RWPE2 (cell line): ENCODE measurements at regions not wholly inside any gene's neighbourhood (a gene's known extent, or its start where the extent isn't known, plus 50 kb on each side); places are given as distances from the start of the nearest gene placed in this dataset.

ENCODE experiments used
- ATAC-seq: fragments of 200-7000 bp; cut with Tn5 transposase; 3 replicates; pipeline ENCODE4 v1.9.1; 2021; ENCODE audit warnings: low read depth
- DNase-seq: peaks from one replicate; pipeline ENCODE4 v3.0.0-alpha.2; 2020; ENCODE audit warnings: low spot score
- H3K27ac ChIP-seq: fragments of 450-650 bp; 2 replicates; pipeline ENCODE4 v1.5.1; 2017; ENCODE audit warnings: mild to moderate bottlenecking; ENCODE audit not compliant: poor library complexity, severe bottlenecking
- H3K27me3 ChIP-seq: fragments of 250-450 bp; sonication (Bioruptor Pico); 2 replicates; pipeline ENCODE4 v1.5.1; 2021; ENCODE audit warnings: mild to moderate bottlenecking, moderate library complexity; ENCODE audit not compliant: insufficient read depth, poor library complexity, severe bottlenecking
- H3K36me3 ChIP-seq: fragments of 250-450 bp; sonication (Bioruptor Pico); 2 replicates; pipeline ENCODE4 v1.5.1; 2020; ENCODE audit warnings: low read depth, mild to moderate bottlenecking, moderate library complexity
- H3K4me1 ChIP-seq: fragments of 250-450 bp; sonication (Bioruptor Pico); 2 replicates; pipeline ENCODE4 v1.5.1; 2021; ENCODE audit warnings: mild to moderate bottlenecking, moderate library complexity; ENCODE audit not compliant: insufficient read depth, poor library complexity, severe bottlenecking
- H3K4me3 ChIP-seq: fragments of 250-450 bp; sonication (Bioruptor Pico); 2 replicates; pipeline ENCODE4 v1.5.1; 2021; ENCODE audit warnings: mild to moderate bottlenecking, moderate library complexity; ENCODE audit not compliant: severe bottlenecking
- H3K9me3 ChIP-seq: fragments of 250-450 bp; sonication (Bioruptor Pico); 2 replicates; pipeline ENCODE4 v1.5.1; 2021; ENCODE audit warnings: mild to moderate bottlenecking, moderate library complexity; ENCODE audit not compliant: severe bottlenecking
- TF ChIP-seq, protein P1 (sequence below): fragments of 450-650 bp; IDR thresholded peaks from one replicate; pipeline ENCODE4 v1.5.1; 2017; ENCODE audit warnings: mild to moderate bottlenecking, moderate library complexity; ENCODE audit not compliant: poor library complexity, severe bottlenecking

DNA sequence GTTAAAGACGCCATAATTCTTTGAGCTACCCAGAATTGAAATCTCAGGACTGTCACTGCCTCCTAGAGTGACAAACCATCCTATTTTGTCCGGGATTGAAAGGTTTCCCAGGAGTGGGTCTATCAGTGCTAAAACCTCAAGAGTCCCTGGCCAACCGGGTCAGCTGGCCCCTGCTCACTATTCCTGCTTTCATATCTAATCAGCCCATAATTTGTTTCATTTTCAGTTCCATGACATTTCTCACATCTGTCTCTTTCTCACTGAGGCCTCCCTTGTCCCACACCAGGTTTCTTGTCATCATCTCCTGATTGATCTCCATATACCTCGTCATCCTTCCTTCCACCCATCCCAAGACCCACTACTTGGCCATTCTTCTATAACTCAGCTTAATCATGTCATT lies 98.2 kb downstream of the SLC35B3 start:
- DNase-seq (no peak), ATAC-seq (no peak)
- Histone ChIP-seq H3K36me3 (no peaks in the 10 kb centered on the region), H3K4me3 (no peak overlapping the region), H3K27ac (no peak overlapping the region), H3K27me3 (no peaks in the 10 kb centered on the region), H3K4me1 (no peaks in the 10 kb centered on the region), H3K9me3 (no peaks in the 10 kb centered on the region)
- TF ChIP-seq, protein P1, sequence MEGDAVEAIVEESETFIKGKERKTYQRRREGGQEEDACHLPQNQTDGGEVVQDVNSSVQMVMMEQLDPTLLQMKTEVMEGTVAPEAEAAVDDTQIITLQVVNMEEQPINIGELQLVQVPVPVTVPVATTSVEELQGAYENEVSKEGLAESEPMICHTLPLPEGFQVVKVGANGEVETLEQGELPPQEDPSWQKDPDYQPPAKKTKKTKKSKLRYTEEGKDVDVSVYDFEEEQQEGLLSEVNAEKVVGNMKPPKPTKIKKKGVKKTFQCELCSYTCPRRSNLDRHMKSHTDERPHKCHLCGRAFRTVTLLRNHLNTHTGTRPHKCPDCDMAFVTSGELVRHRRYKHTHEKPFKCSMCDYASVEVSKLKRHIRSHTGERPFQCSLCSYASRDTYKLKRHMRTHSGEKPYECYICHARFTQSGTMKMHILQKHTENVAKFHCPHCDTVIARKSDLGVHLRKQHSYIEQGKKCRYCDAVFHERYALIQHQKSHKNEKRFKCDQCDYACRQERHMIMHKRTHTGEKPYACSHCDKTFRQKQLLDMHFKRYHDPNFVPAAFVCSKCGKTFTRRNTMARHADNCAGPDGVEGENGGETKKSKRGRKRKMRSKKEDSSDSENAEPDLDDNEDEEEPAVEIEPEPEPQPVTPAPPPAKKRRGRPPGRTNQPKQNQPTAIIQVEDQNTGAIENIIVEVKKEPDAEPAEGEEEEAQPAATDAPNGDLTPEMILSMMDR, result no peak

DNA sequence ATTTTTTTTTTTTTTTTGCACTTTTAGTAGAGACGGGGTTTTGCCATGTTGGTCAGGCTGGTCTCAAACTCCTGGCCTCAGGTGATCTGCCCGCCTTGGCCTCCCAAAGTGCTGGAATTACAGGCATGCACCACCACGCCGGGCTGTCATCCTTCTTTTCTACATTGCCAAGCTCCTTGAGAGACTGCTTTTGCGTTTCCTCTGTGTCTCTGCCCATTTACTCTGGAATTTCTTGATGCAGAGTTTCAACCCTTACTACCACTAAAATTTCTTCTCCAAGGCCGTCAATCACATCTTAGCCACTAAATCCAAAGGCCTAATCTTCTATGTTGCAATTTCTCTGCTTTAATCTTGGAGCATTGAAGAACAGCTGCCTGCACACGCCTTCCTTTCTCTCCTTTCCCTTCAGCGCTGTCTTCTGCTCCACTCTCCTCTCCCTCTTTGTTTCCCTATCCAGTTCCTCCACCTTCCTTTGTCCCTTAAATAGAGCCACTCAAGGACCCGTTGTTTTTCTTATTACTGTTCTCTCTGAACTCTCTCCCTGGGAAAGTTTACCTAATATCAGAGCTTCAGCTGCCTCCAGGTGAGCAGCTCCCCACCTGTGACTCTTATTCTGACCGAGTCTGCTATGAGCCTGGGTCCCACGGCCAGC lies 98.8 kb downstream of the SLC35B3 start:
- DNase-seq, result no peak
- Histone ChIP-seq H3K4me3 (no peak overlapping the region), H3K27me3 (no peaks in the 10 kb centered on the region), H3K9me3 (no peaks in the 10 kb centered on the region), H3K4me1 (no peaks in the 10 kb centered on the region), H3K36me3 (no peaks in the 10 kb centered on the region), H3K27ac (no peak overlapping the region)
- ATAC-seq, result no peak
- TF ChIP-seq, protein P1, result no peak

DNA sequence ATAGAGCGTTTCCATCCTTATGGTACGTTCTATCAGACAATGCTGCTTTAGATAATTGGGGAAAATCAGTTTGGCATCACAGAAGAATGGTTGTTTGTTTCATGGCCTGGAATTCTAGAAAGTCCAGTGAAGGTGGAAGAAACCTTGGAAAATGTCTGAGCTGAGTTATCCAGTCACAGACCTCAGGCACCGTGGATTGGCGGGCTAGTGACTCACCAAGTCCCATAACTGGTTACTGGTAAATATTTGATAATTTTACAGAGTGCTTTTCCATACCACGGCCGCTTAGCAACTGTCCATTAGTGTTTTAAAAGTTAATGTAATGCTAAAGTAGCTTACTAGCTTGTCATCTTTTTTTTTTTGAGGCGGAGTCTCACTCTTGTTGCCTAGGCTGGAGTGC lies 99.4 kb downstream of the SLC35B3 start:
- Histone ChIP-seq H3K36me3 (no peaks in the 10 kb centered on the region), H3K4me1 (no peaks in the 10 kb centered on the region), H3K27me3 (no peaks in the 10 kb centered on the region), H3K9me3 (no peaks in the 10 kb centered on the region), H3K4me3 (no peak overlapping the region), H3K27ac (no peak overlapping the region)
- TF ChIP-seq, protein P1, result no peak
- DNase-seq (no peak), ATAC-seq (no peak)

DNA sequence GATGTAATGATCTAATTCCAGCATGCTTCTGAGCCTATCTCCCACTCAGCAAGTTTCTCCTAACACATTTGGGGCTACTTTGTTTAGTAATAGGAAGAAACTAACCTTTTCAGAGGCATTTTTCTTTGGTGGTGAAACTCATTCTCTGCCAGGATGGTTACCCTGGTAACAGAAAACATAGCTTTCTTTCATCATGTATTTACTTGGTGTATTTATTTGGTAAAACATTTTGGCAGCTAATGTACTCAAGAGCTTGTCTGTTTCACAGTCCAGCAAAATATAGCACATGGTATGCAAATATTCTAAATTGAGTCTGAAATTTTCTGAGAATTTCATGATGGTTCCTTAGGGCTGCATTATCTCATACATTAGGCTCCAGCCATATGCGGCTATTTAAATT lies 100.0 kb downstream of the SLC35B3 start:
- Histone ChIP-seq H3K4me3 (no peak overlapping the region), H3K4me1 (no peaks in the 10 kb centered on the region), H3K27ac (no peak overlapping the region), H3K9me3 (no peaks in the 10 kb centered on the region), H3K36me3 (no peaks in the 10 kb centered on the region), H3K27me3 (no peaks in the 10 kb centered on the region)
- DNase-seq, result no peak
- TF ChIP-seq, protein P1, result no peak
- no peak for ATAC-seq

DNA sequence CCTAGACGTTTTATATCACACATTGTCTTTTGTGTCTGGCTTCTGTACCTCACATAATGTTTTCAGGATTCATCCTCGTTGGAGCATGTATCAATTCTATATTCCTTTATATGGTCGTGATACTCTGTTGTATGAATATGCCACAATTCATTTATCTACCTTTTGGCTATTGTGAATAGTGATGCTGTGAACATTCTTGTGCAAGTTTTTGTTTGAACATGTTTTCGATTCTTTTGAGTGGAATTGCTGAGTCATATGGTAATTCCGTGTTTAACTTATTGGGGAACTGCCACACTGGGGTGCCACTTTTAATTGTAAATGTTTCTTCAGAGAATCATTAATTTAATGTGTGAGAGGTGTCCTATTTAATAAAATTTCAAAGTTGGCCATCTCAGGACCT lies 101.2 kb downstream of the SLC35B3 start:
- no peaks in the 10 kb centered on the region for H3K36me3 ChIP-seq
- no peaks in the 10 kb centered on the region for H3K4me1 ChIP-seq
- TF ChIP-seq, protein P1, result no peak
- H3K9me3 ChIP-seq, result no peaks in the 10 kb centered on the region
- no peak overlapping the region for H3K4me3 ChIP-seq
- ATAC-seq (peak; percentile 35; the same call in 1 of the 3 replicates), DNase-seq (no peak)
- H3K27me3 ChIP-seq, result no peaks in the 10 kb centered on the region
- H3K27ac ChIP-seq, result no peak overlapping the region
